ENCODE measurements at regions not wholly inside any gene's neighbourhood (a gene's known extent, or its start where the extent isn't known, plus 50 kb on each side); places are given as distances from the start of the nearest gene placed in this dataset.

GRCh38 chr2:201551901-201552300, 91.4 kb downstream of the TMEM237 start:
- no peaks in the 10 kb centered on the region for H4K20me1 ChIP-seq (replicated peaks; ENCODE audit: control insufficient read depth, extremely low read depth, insufficient read depth, low read length)
- no peak overlapping the region for H2AFZ ChIP-seq (ENCODE audit: low read depth, low read length)
- POLR2A ChIA-PET = interaction anchor here (1.1 kb wide), 1 partner anchor 103 kb away, joined by 5 read pairs; no protein-coding TSS in a partner anchor
- intact Hi-C loops (cut with micrococcal nuclease) = no loop called here
- no peak for TF ChIP-seq MAX (IDR thresholded peaks at IDR 0.05; ENCODE audit: insufficient read depth, insufficient read length)
- no peak for TF ChIP-seq EZH2 (IDR thresholded peaks at IDR 0.05; ENCODE audit: borderline replicate concordance, low read depth, low read length, severe bottlenecking)
- no peak for TF ChIP-seq POLR2A (IDR thresholded peaks at IDR 0.05; ENCODE audit: low read depth, low read length)
- no peak for TF ChIP-seq CTCF (IDR thresholded peaks at IDR 0.05; ENCODE audit: extremely low read depth in 1 of 2, insufficient read depth in 1 of 2, low read depth in 1 of 2, low read length in 2 of 2)
- TF ChIP-seq FOS (IDR thresholded peaks at IDR 0.05; ENCODE audit: borderline replicate concordance, insufficient read depth, low read length) = no peak
- TF ChIP-seq GATA2 (IDR thresholded peaks at IDR 0.05; ENCODE audit: insufficient read depth, insufficient read length, low read depth, low read length) = no peak
- TF ChIP-seq POLR2AphosphoS5 (IDR thresholded peaks at IDR 0.05; ENCODE audit: insufficient read depth, low read depth, low read length) = no peak
- no peak for TF ChIP-seq JUN (IDR thresholded peaks at IDR 0.05; ENCODE audit: borderline replicate concordance, insufficient read depth, insufficient read length, low read depth)
- TF ChIP-seq MYC (IDR thresholded peaks at IDR 0.05; ENCODE audit: low read depth, low read length) = no peak
- H3K9ac ChIP-seq (replicated peaks; ENCODE audit: extremely low read depth, insufficient read depth, low read length) = no peak overlapping the region
- H3K4me3 ChIP-seq (replicated peaks in 1 of 3; ENCODE audit: insufficient read depth in 1 of 3, low read depth in 1 of 3, low read length in 3 of 3) = no peak overlapping the region
- CTCF ChIA-PET = interaction anchor here (1.2 kb wide), 1 partner anchor 12 kb away, joined by 3 read pairs; no protein-coding TSS in a partner anchor
- no peaks in the 10 kb centered on the region for H3K4me1 ChIP-seq (ENCODE audit: control insufficient read depth, extremely low read depth, insufficient read depth, low read length)
- DNase-seq (ENCODE audit: low read depth, low spot score) (no peak), FAIRE-seq (no peak)
- no peaks in the 10 kb centered on the region for H3K27me3 ChIP-seq (ENCODE audit: control insufficient read depth in 2 of 2, insufficient read depth in 2 of 2, low read length in 2 of 2)
- no peaks in the 10 kb centered on the region for H3K79me2 ChIP-seq (ENCODE audit: control insufficient read depth, insufficient read depth, low read length)
- H3K9me3 ChIP-seq (replicated peaks; ENCODE audit: control insufficient read depth, insufficient read depth, low read length) = no peaks in the 10 kb centered on the region
- no peak overlapping the region for H3K27ac ChIP-seq (ENCODE audit: insufficient read depth, low read depth, low read length)
- H3K4me2 ChIP-seq (ENCODE audit: insufficient read depth, low read length) = no peak overlapping the region
- H3K9me1 ChIP-seq (replicated peaks; ENCODE audit: control insufficient read depth, extremely low read depth, insufficient read depth, low read length) = no peaks in the 10 kb centered on the region
- dilution Hi-C loops (cut with MboI; ENCODE audit: extremely low pct_ligation_motif_present, low sequenced_read_pairs) = no loop called here
- no peaks in the 10 kb centered on the region for H3K36me3 ChIP-seq (ENCODE audit: control insufficient read depth in 2 of 2, extremely low read depth in 1 of 2, insufficient read depth in 2 of 2, low read length in 2 of 2)
- no TSS peak for BruUV-seq (replicated peaks)
